Psoas muscle (tissue), 7 donors: ENCODE measurements at regions not wholly inside any gene's neighbourhood (a gene's known extent, or its start where the extent isn't known, plus 50 kb on each side); places are given as distances from the start of the nearest gene placed in this dataset.

Source experiments
- ATAC-seq, 4 donors: fragments of 200-7000 bp; cut with Tn5 transposase; one replicate each; pipeline ENCODE4 v1.9.1; 2020; ENCODE audit warnings: moderate library complexity in 3 of 4, mild to moderate bottlenecking in 2 of 4
- DNase-seq, 2 donors: peaks; one replicate each; pipeline ENCODE4 v3.0.0-alpha.2; 2020
- H3K27ac ChIP-seq: fragments of 200-600 bp; one replicate; pipeline ENCODE4 v1.8.0; 2022
- H3K27me3 ChIP-seq, 3 donors: fragments of 200-600 bp in 1 of 3; one replicate each; pipeline versions ENCODE4 v1.6.1 to v1.8.0; 2013 to 2022; ENCODE audit warnings: low read length in 2 of 3, mild to moderate bottlenecking in 2 of 3, moderate library complexity in 1 of 3; ENCODE audit not compliant: insufficient read depth in 3 of 3
- H3K36me3 ChIP-seq, 2 donors: fragments of 200-600 bp in 1 of 2; one replicate each; pipeline versions ENCODE4 v1.6.1 to v1.8.0; 2013 to 2022; ENCODE audit warnings: low read depth in 1 of 2, mild to moderate bottlenecking in 1 of 2, moderate library complexity in 1 of 2; ENCODE audit not compliant: insufficient read depth in 1 of 2
- H3K4me1 ChIP-seq: fragments of 200-600 bp; one replicate; pipeline ENCODE4 v1.8.0; 2022
- H3K4me3 ChIP-seq: fragments of 200-600 bp; one replicate; pipeline ENCODE4 v1.8.0; 2022; ENCODE audit warnings: mild to moderate bottlenecking
- H3K9me3 ChIP-seq: fragments of 200-600 bp; one replicate; pipeline ENCODE4 v1.8.0; 2022
- CTCF ChIP-seq: fragments of 200-600 bp; IDR thresholded peaks from one replicate; pipeline ENCODE4 v1.8.0; 2022; ENCODE audit warnings: antibody characterized with exemption
- WGBS, 3 donors: extraction: QIAGEN DNeasy Blood & Tissue Kit; methylation state at CpG; one replicate each; pipeline versions ENCODE4 v1.1.6 to v1.1.7; 2013; 5-methylcytosine and 5-hydroxymethylcytosine counted together
- intact Hi-C, 2 donors: fragments of 100-400 bp; cut with DNase I; formaldehyde crosslinking; loops; one replicate each; pipeline versions ENCODE4 v1.11.0 to v1.14.2; 2022
- donor health status: healthy with polysubstance abuse.
- donor health status: DM: no; HTN: no; CAD: no; lungs with moderate emphysema.
- donor health status: Bipolar disorder and iron deficiency.
- donor health status: healthy.
- donor health status: DM: yes; HTN: yes; CAD: no.
- donor health status: DM: no; HTN: no; CAD: no.
- donor health status: DM: yes; HTN: yes; CAD: no.

GRCh38 chr10:27599546-27599945 lies 95.4 kb downstream of the RAB18 start:
- Histone ChIP-seq H3K4me3 (no peak overlapping the region), H3K4me1 (no peaks in the 10 kb centered on the region), H3K27me3 (no peaks in the 10 kb centered on the region), H3K36me3 (no peaks in the 10 kb centered on the region), H3K9me3 (peaks cover 10% of the 10 kb centered on the region), H3K27ac (no peak overlapping the region)
- intact Hi-C loops = no loop called here
- DNase-seq (no peak), ATAC-seq (no peak)
- WGBS, 3 donors = 77 to 81% (median 79%) methylated on average over 2 of the region's 2 CpGs
- TF ChIP-seq CTCF = no peak

GRCh38 chr10:27600930-27601329 lies 96.8 kb downstream of the RAB18 start:
- intact Hi-C loops = no loop called here
- WGBS, 3 donors = 45 to 80% (median 46%) methylated on average over 2 of the region's 2 CpGs
- no peaks in the 10 kb centered on the region for H3K4me1 ChIP-seq
- no peak for TF ChIP-seq CTCF
- no peaks in the 10 kb centered on the region for H3K36me3 ChIP-seq
- H3K27me3 ChIP-seq = no peaks in the 10 kb centered on the region
- ATAC-seq (no peak), DNase-seq (no peak)
- H3K9me3 ChIP-seq = peaks cover 4% of the 10 kb centered on the region
- H3K27ac ChIP-seq = no peak overlapping the region
- no peak overlapping the region for H3K4me3 ChIP-seq

- H3K27me3 ChIP-seq = no peaks in the 10 kb centered on the region
- WGBS, 3 donors = 27 to 44% (median 30%) methylated on average over 5 of the region's 5 CpGs
- H3K4me1 ChIP-seq = no peaks in the 10 kb centered on the region
- intact Hi-C loops = no loop called here
- DNase-seq (no peak), ATAC-seq (no peak)
- H3K36me3 ChIP-seq = no peaks in the 10 kb centered on the region
- no peak overlapping the region for H3K4me3 ChIP-seq
- no peak overlapping the region for H3K27ac ChIP-seq
- TF ChIP-seq CTCF = no peak
- peaks cover 4% of the 10 kb centered on the region for H3K9me3 ChIP-seq
Measured at GRCh38 chr10:27601503-27601902, 97.4 kb downstream of the RAB18 start.

- no peak overlapping the region for H3K27ac ChIP-seq
- ATAC-seq (no peak), DNase-seq (no peak)
Measured at GRCh38 chr10:27601946-27602538, 97.9 kb downstream of the RAB18 start.

More at GRCh38 chr10:27601946-27602538, 97.9 kb downstream of the RAB18 start:
- Histone ChIP-seq H3K36me3 (no peaks in the 10 kb centered on the region), H3K4me1 (no peaks in the 10 kb centered on the region), H3K9me3 (peaks cover 4% of the 10 kb centered on the region), H3K27me3 (no peaks in the 10 kb centered on the region), H3K4me3 (no peak overlapping the region)
- TF ChIP-seq CTCF = no peak
- WGBS, 3 donors = 48 to 50% (median 48%) methylated on average over 6 of the region's 6 CpGs
- intact Hi-C loops = no loop called here
